VCaP (cell line): ENCODE measurements at regions not wholly inside any gene's neighbourhood (a gene's known extent, or its start where the extent isn't known, plus 50 kb on each side); places are given as distances from the start of the nearest gene placed in this dataset.

Experiments used
- H3K27ac ChIP-seq: fragments of 450-650 bp; 2 replicates; pipeline ENCODE4 v1.5.1; 2017
- CTCF ChIP-seq: fragments of 450-650 bp; conservative IDR thresholded peaks from 2 replicates; pipeline ENCODE4 v1.5.1; 2017; ENCODE audit warnings: mild to moderate bottlenecking, moderate library complexity

GRCh38 chr4:159048166-159048886 lies 54.6 kb upstream of the RAPGEF2 start:
- H3K27ac ChIP-seq = peak overlapping the region; percentile 56
- no peak for TF ChIP-seq CTCF

- TF ChIP-seq CTCF = no peak
- H3K27ac ChIP-seq = no peak overlapping the region
These were observed 53.0 kb upstream of the RAPGEF2 start for GRCh38 chr4:159049780-159050375.

- peak overlapping the region; percentile 37 for H3K27ac ChIP-seq
These were observed 51.4 kb upstream of the RAPGEF2 start for GRCh38 chr4:159051245-159052071.

GRCh38 chr4:159052315-159052714 lies 50.6 kb upstream of the RAPGEF2 start:
- H3K27ac ChIP-seq = peak overlapping the region; percentile 37
- TF ChIP-seq CTCF = no peak

More at GRCh38 chr4:159051245-159052071, 51.4 kb upstream of the RAPGEF2 start:
- TF ChIP-seq CTCF = no peak
